BLaER1 treated with 17β-estradiol and CSF1 and Interleukin-3, amounts not matched to agents 10 nM and 100 nM (cell line): ENCODE measurements at regions not wholly inside any gene's neighbourhood (a gene's known extent, or its start where the extent isn't known, plus 50 kb on each side); places are given as distances from the start of the nearest gene placed in this dataset.
"Not testable (repeated sequence)": the region's sequence is repeated elsewhere in the genome, so short reads cannot be mapped to it uniquely, and the experiment has no call there.

Experiments
- H3K27ac ChIP-seq, 11 experiments: shearing (Covaris generic); formaldehyde crosslinking; 2 replicates each; pipeline ENCODE4 v1.8.1; 2022
- H3K27me3 ChIP-seq, 11 experiments: shearing (Covaris generic); formaldehyde crosslinking; 2 replicates each; pipeline ENCODE4 v1.8.1; 2022
- H3K36me3 ChIP-seq, 11 experiments: shearing (Covaris generic); formaldehyde crosslinking; 2 replicates each; pipeline ENCODE4 v1.8.1; 2022
- H3K4me1 ChIP-seq, 10 experiments: shearing (Covaris generic); formaldehyde crosslinking; 2 replicates each; pipeline ENCODE4 v1.8.1; 2022
- H3K4me2 ChIP-seq, 11 experiments: shearing (Covaris generic); formaldehyde crosslinking; 2 replicates each; pipeline ENCODE4 v1.8.1; 2022
- H3K4me3 ChIP-seq, 10 experiments: shearing (Covaris generic); formaldehyde crosslinking; 2 replicates each; pipeline ENCODE4 v1.8.1; 2022
- H3K9ac ChIP-seq, 11 experiments: shearing (Covaris generic); formaldehyde crosslinking; 2 replicates each; pipeline ENCODE4 v1.8.1; 2022
- H3K9me3 ChIP-seq, 11 experiments: shearing (Covaris generic); formaldehyde crosslinking; replicated peaks in 1 of 11; 2 replicates each; pipeline ENCODE4 v1.8.1; 2022
- H4K20me1 ChIP-seq, 11 experiments: shearing (Covaris generic); formaldehyde crosslinking; 2 replicates each; pipeline ENCODE4 v1.8.1; 2022

DNA sequence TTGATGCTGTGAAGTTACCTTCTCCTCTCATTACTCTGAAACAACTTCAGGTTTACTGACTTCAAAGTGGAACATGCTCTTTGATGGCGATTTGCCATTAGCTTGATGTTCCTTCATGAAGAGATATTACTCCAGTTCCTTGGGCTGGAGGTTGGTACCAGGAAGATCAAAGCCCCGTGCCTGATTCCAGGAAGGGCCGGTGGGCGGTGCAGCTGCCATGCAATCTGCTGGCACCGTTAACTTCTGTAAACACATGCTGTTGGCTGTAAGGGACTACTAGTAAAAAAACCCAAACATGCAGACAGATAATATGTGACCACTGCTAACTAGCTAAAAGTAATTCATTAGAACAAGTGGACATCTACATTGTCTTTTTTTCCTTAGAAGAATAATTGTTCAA lies 182.8 kb upstream of the SPATA31A3 start:
- not testable (repeated sequence) for H3K4me2 ChIP-seq, H3K27me3 ChIP-seq, H3K4me1 ChIP-seq, H3K9ac ChIP-seq, H3K9me3 ChIP-seq, H4K20me1 ChIP-seq, H3K36me3 ChIP-seq, H3K4me3 ChIP-seq, H3K27ac ChIP-seq

DNA sequence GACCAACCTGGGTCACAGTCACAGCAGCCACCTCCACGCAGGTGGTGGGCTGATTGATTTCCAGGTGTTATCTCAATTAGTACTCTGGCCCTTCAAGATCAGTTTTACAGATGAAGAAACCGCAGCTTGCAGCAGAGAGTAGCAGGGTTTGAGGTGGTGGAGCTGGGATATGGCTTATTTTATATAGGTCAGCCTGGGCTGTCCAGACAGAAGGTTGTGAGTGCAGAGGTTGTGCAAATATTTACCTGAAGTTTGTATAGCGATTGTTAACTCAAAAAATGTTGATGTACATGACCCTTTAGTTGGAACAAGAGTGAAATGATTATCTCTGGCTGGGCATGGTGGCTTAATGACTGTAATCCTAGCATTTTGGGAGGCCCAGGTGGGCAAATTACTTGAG lies 179.4 kb upstream of the SPATA31A3 start:
- H3K36me3 ChIP-seq = not testable (repeated sequence)

GRCh38 chr9:67168530-67169157 lies 176.3 kb upstream of the SPATA31A3 start:
- H4K20me1 ChIP-seq, H3K4me3 ChIP-seq, H3K4me2 ChIP-seq, H3K27ac ChIP-seq, H3K4me1 ChIP-seq, H3K9me3 ChIP-seq, H3K9ac ChIP-seq, H3K36me3 ChIP-seq, H3K27me3 ChIP-seq: not testable (repeated sequence)

More for the DNA sequence above, 179.4 kb upstream of the SPATA31A3 start:
- not testable (repeated sequence) for H3K4me1 ChIP-seq, H3K9ac ChIP-seq, H3K4me2 ChIP-seq, H3K4me3 ChIP-seq, H4K20me1 ChIP-seq, H3K9me3 ChIP-seq, H3K27me3 ChIP-seq, H3K27ac ChIP-seq

GRCh38 chr9:67166335-67166734 lies 174.0 kb upstream of the SPATA31A3 start:
- not testable (repeated sequence) for H3K36me3 ChIP-seq, H3K9me3 ChIP-seq, H4K20me1 ChIP-seq, H3K9ac ChIP-seq, H3K4me2 ChIP-seq, H3K27me3 ChIP-seq, H3K4me1 ChIP-seq, H3K27ac ChIP-seq, H3K4me3 ChIP-seq

DNA sequence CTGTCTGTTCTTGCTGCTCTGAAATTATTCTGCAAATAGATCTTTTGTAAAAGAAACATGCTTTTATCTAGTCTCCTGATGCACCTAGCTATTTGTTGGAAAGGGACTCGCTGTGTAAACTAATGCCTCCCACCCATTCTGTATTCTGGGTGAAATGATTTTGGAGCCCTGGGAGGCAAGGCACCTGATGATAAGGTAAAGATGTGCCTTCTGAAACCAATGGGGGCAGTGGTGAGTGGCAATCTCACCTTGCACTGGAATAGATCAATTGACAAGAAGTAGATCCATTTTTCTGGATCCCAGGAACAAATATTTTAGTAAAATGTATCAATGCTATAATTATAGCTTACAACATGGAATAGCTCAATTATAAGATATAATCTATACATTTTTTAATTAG lies 170.5 kb upstream of the SPATA31A3 start:
- not testable (repeated sequence) for H3K27me3 ChIP-seq, H3K9ac ChIP-seq, H3K4me2 ChIP-seq, H3K4me3 ChIP-seq, H3K4me1 ChIP-seq, H3K36me3 ChIP-seq, H4K20me1 ChIP-seq, H3K27ac ChIP-seq, H3K9me3 ChIP-seq

DNA sequence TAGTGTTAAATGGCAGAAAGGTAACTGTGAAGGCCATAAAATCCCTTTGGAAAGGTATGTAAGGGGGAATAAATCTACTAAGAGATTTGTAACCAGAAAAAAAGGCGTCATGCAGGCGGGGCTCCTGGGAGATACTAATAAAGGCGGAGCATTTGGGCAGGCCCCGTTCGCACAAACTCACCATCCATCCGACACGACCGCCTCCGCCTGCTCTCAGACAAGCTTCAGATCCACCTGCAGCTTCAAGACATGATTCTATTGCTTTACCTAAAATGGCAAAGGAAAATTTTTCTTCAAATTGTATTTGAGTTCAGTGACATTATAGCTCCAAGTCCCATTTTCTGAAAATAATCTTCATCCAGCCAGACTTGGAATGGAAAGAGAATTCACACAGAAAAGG lies 162.9 kb upstream of the SPATA31A3 start:
- H3K36me3 ChIP-seq, H3K4me2 ChIP-seq, H3K27me3 ChIP-seq, H3K4me1 ChIP-seq, H4K20me1 ChIP-seq, H3K27ac ChIP-seq, H3K4me3 ChIP-seq, H3K9ac ChIP-seq, H3K9me3 ChIP-seq: not testable (repeated sequence)

- H3K9me3 ChIP-seq, H3K4me2 ChIP-seq, H3K4me3 ChIP-seq, H4K20me1 ChIP-seq, H3K27me3 ChIP-seq, H3K4me1 ChIP-seq, H3K27ac ChIP-seq, H3K36me3 ChIP-seq, H3K9ac ChIP-seq: not testable (repeated sequence)
These were observed 161.2 kb upstream of the SPATA31A3 start for GRCh38 chr9:67153501-67153900.

DNA sequence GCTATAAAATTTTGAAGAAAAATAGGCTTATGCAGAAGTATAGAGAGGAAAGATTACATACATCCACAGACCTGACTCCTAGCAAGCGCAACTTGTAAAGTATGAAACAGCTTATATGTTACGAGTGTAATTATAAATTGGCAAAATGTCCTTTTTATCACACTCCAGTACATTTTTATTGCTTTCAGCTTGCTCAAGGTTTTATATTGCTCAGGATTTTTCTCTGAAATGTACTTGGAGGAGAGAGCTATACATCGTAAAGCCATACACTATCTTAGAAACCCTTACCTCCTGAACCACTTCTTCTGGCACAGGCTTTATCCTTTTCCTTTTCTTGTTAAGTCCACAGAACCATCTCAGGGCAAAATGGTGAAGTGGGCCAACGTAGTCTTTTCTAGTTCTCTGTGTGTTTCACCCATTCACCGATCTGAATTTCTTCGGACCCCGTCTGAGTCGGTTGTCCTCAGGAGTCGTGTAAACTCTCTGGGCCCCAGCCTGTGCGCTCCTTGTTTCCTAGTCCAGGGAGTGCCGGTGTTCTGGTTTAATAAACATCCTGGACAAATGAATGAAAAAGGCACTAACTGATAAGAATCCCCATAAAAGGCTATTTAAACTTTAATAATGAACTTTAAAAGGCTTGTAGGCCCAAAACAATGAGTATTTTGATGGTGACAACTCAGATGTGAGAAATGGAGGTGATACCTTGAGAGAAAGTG lies 150.2 kb upstream of the SPATA31A3 start:
- H3K4me1 ChIP-seq, H4K20me1 ChIP-seq, H3K36me3 ChIP-seq, H3K9me3 ChIP-seq, H3K27ac ChIP-seq, H3K9ac ChIP-seq, H3K4me3 ChIP-seq, H3K4me2 ChIP-seq, H3K27me3 ChIP-seq: not testable (repeated sequence)

- not testable (repeated sequence) for H3K27me3 ChIP-seq, H3K4me2 ChIP-seq, H3K36me3 ChIP-seq, H3K4me3 ChIP-seq, H3K9me3 ChIP-seq, H4K20me1 ChIP-seq, H3K27ac ChIP-seq, H3K9ac ChIP-seq, H3K4me1 ChIP-seq
These were observed 144.0 kb upstream of the SPATA31A3 start for GRCh38 chr9:67136376-67136775.

DNA sequence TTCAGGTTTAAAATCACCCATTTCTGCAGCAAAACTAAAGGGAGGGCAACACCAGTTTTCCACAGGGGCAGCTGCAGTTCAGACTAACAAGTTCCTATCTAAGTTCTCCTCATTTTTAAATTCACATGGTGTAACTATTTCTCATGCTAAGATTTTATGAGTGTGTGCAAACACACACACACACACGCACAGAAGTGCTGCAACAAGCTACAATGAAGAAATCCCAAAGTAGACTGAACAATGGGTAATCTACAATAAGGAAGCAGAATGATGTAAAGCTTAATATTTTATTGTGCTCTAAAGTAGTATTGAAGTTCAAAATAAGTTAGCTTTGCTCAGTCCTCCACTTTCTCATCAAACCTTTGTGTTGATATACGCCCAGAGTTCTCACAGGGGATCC lies 140.8 kb upstream of the SPATA31A3 start:
- not testable (repeated sequence) for H3K9me3 ChIP-seq, H3K4me2 ChIP-seq, H3K27ac ChIP-seq, H3K4me1 ChIP-seq, H3K36me3 ChIP-seq, H3K9ac ChIP-seq, H4K20me1 ChIP-seq, H3K4me3 ChIP-seq, H3K27me3 ChIP-seq

GRCh38 chr9:67116761-67117160 lies 124.4 kb upstream of the SPATA31A3 start:
- not testable (repeated sequence) for H3K4me3 ChIP-seq, H3K27ac ChIP-seq, H3K27me3 ChIP-seq, H3K36me3 ChIP-seq, H4K20me1 ChIP-seq, H3K4me2 ChIP-seq, H3K9ac ChIP-seq, H3K9me3 ChIP-seq, H3K4me1 ChIP-seq

DNA sequence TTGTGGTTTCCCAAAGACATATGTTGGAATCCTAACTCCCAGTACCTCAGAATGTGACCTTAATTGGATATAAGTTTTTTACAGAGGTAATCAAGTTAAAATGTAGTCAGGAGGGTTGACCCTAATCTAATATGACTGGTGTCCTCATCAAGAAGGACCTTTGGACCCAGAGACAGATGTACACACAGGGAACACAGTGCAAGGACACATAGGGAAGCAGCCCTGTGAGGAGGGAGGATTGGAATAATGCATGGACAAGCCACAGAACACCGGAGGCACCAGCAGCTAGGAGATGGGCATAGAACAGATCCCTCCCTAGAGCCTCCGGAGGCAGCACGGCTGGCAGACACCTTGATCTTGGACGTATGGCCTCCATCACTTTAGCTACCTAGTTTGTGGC lies 119.8 kb upstream of the SPATA31A3 start:
- H3K27ac ChIP-seq, H3K4me1 ChIP-seq, H3K4me3 ChIP-seq, H4K20me1 ChIP-seq, H3K4me2 ChIP-seq, H3K27me3 ChIP-seq, H3K36me3 ChIP-seq, H3K9ac ChIP-seq, H3K9me3 ChIP-seq: not testable (repeated sequence)

GRCh38 chr9:67111733-67112132 lies 119.4 kb upstream of the SPATA31A3 start:
- not testable (repeated sequence) for H3K4me1 ChIP-seq, H3K4me3 ChIP-seq, H4K20me1 ChIP-seq, H3K27ac ChIP-seq, H3K9ac ChIP-seq, H3K4me2 ChIP-seq, H3K27me3 ChIP-seq, H3K9me3 ChIP-seq, H3K36me3 ChIP-seq

GRCh38 chr9:67109859-67110258 lies 117.5 kb upstream of the SPATA31A3 start:
- not testable (repeated sequence) for H3K4me3 ChIP-seq, H3K4me2 ChIP-seq, H3K9ac ChIP-seq, H3K27ac ChIP-seq, H3K9me3 ChIP-seq, H4K20me1 ChIP-seq, H3K4me1 ChIP-seq, H3K27me3 ChIP-seq, H3K36me3 ChIP-seq

GRCh38 chr9:67106659-67107058 lies 114.3 kb upstream of the SPATA31A3 start:
- not testable (repeated sequence) for H3K9me3 ChIP-seq, H3K4me1 ChIP-seq, H3K4me2 ChIP-seq, H3K36me3 ChIP-seq, H3K4me3 ChIP-seq, H4K20me1 ChIP-seq, H3K27ac ChIP-seq, H3K27me3 ChIP-seq, H3K9ac ChIP-seq
